DND-41 (cell line): ENCODE measurements at regions not wholly inside any gene's neighbourhood (a gene's known extent, or its start where the extent isn't known, plus 50 kb on each side); places are given as distances from the start of the nearest gene placed in this dataset.

Experiments
- ATAC-seq: fragments of 200-7000 bp; cut with Tn5 transposase; 3 replicates; pipeline ENCODE4 v1.9.1; 2021; ENCODE audit warnings: low read depth; ENCODE audit not compliant: insufficient read depth
- DNase-seq: peaks from one replicate; pipeline ENCODE4 v3.0.0-alpha.2; 2020
- H2AFZ ChIP-seq: 2 replicates; pipeline ENCODE4 v1.6.0; 2012; ENCODE audit warnings: low read depth, low read length
- H3K27ac ChIP-seq: 2 replicates; pipeline ENCODE4 v1.5.1; 2012; ENCODE audit warnings: low read length, inconsistent platforms
- H3K27me3 ChIP-seq: fragments of 200-600 bp; sonication (generic); 2 replicates; pipeline ENCODE4 v1.6.0; 2012; ENCODE audit warnings: low read length, mild to moderate bottlenecking, inconsistent platforms; ENCODE audit not compliant: insufficient read depth, poor library complexity
- H3K36me3 ChIP-seq: 2 replicates; pipeline ENCODE4 v1.5.1; 2012; ENCODE audit warnings: low read length, inconsistent platforms; ENCODE audit not compliant: insufficient read depth
- H3K4me1 ChIP-seq: 2 replicates; pipeline ENCODE4 v1.5.1; 2012; ENCODE audit warnings: mild to moderate bottlenecking, low read length; ENCODE audit not compliant: insufficient read depth
- H3K4me2 ChIP-seq: 2 replicates; pipeline ENCODE4 v1.6.0; 2012; ENCODE audit warnings: mild to moderate bottlenecking, moderate library complexity, low read length, inconsistent platforms; ENCODE audit not compliant: insufficient read depth
- H3K4me3 ChIP-seq, 2 experiments: fragments of 200-600 bp in 1 of 2; shearing (Covaris generic) in 1 of 2; 2 replicates each; pipeline ENCODE4 v1.5.1; 2012 to 2016; ENCODE audit warnings: inconsistent platforms in 2 of 2, low read length in 2 of 2, mild to moderate bottlenecking in 2 of 2, low read depth in 1 of 2, moderate library complexity in 1 of 2
- H3K79me2 ChIP-seq: 2 replicates; pipeline ENCODE4 v1.6.0; 2012; ENCODE audit warnings: low read length, inconsistent platforms; ENCODE audit not compliant: insufficient read depth
- H3K9ac ChIP-seq: 2 replicates; pipeline ENCODE4 v1.6.0; 2012; ENCODE audit warnings: low read depth, mild to moderate bottlenecking, inconsistent platforms, low read length, moderate library complexity
- H3K9me3 ChIP-seq: 2 replicates; pipeline ENCODE4 v1.5.1; 2012; ENCODE audit warnings: low read length, moderate library complexity, mild to moderate bottlenecking, inconsistent platforms; ENCODE audit not compliant: insufficient read depth, severe bottlenecking
- H4K20me1 ChIP-seq: 2 replicates; pipeline ENCODE4 v1.6.0; 2012; ENCODE audit warnings: low read length; ENCODE audit not compliant: insufficient read depth
- EZH2 ChIP-seq: IDR thresholded peaks from 3 replicates; pipeline ENCODE4 v1.6.1; 2012; ENCODE audit warnings: borderline replicate concordance, low read depth, mild to moderate bottlenecking, moderate library complexity, low read length, inconsistent platforms; ENCODE audit not compliant: severe bottlenecking
- TF ChIP-seq, protein P1 (sequence below): IDR thresholded peaks from 2 replicates; pipeline ENCODE4 v1.5.1; 2012; ENCODE audit warnings: borderline replicate concordance, low read length, moderate library complexity, mild to moderate bottlenecking; ENCODE audit not compliant: poor library complexity, severe bottlenecking; ENCODE audit errors: extremely low read depth

- ATAC-seq, result no peak
- Histone ChIP-seq H3K4me1 (no peaks in the 10 kb centered on the region), H2AFZ (no peak overlapping the region), H3K9me3 (no peaks in the 10 kb centered on the region), H3K4me2 (no peak overlapping the region), H3K79me2 (no peaks in the 10 kb centered on the region), H3K9ac (no peak overlapping the region), H4K20me1 (no peaks in the 10 kb centered on the region), H3K27me3 (no peaks in the 10 kb centered on the region), H3K27ac (no peak overlapping the region), H3K4me3 (no peak overlapping the region), H3K36me3 (no peaks in the 10 kb centered on the region)
- no peak for DNase-seq
- no peak for TF ChIP-seq EZH2
- TF ChIP-seq, protein P1, sequence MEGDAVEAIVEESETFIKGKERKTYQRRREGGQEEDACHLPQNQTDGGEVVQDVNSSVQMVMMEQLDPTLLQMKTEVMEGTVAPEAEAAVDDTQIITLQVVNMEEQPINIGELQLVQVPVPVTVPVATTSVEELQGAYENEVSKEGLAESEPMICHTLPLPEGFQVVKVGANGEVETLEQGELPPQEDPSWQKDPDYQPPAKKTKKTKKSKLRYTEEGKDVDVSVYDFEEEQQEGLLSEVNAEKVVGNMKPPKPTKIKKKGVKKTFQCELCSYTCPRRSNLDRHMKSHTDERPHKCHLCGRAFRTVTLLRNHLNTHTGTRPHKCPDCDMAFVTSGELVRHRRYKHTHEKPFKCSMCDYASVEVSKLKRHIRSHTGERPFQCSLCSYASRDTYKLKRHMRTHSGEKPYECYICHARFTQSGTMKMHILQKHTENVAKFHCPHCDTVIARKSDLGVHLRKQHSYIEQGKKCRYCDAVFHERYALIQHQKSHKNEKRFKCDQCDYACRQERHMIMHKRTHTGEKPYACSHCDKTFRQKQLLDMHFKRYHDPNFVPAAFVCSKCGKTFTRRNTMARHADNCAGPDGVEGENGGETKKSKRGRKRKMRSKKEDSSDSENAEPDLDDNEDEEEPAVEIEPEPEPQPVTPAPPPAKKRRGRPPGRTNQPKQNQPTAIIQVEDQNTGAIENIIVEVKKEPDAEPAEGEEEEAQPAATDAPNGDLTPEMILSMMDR, result no peak
These were observed 232.4 kb downstream of the CALCRL start for GRCh38 chr2:187215532-187216240.

GRCh38 chr2:187214306-187214705, 233.7 kb downstream of the CALCRL start:
- Histone ChIP-seq H3K4me3 (no peak overlapping the region), H2AFZ (no peak overlapping the region), H3K9ac (no peak overlapping the region), H3K27me3 (no peaks in the 10 kb centered on the region), H3K79me2 (no peaks in the 10 kb centered on the region), H3K27ac (no peak overlapping the region), H4K20me1 (no peaks in the 10 kb centered on the region), H3K4me1 (no peaks in the 10 kb centered on the region), H3K36me3 (no peaks in the 10 kb centered on the region), H3K9me3 (no peaks in the 10 kb centered on the region), H3K4me2 (no peak overlapping the region)
- DNase-seq (no peak), ATAC-seq (no peak)
- TF ChIP-seq, protein P1, result no peak
- no peak for TF ChIP-seq EZH2

- Histone ChIP-seq H3K79me2 (no peaks in the 10 kb centered on the region), H3K4me1 (no peaks in the 10 kb centered on the region), H3K27me3 (no peaks in the 10 kb centered on the region), H3K9ac (no peak overlapping the region), H3K4me3 (no peak overlapping the region), H3K4me2 (no peak overlapping the region), H2AFZ (no peak overlapping the region), H3K27ac (no peak overlapping the region), H3K9me3 (no peaks in the 10 kb centered on the region), H3K36me3 (no peaks in the 10 kb centered on the region), H4K20me1 (no peaks in the 10 kb centered on the region)
- DNase-seq (no peak), ATAC-seq (no peak)
- TF ChIP-seq EZH2, result no peak
- TF ChIP-seq, protein P1, result no peak
These were observed 234.3 kb downstream of the CALCRL start for GRCh38 chr2:187213798-187214197.
